ENCODE measurements at regions not wholly inside any gene's neighbourhood (a gene's known extent, or its start where the extent isn't known, plus 50 kb on each side); places are given as distances from the start of the nearest gene placed in this dataset.

- no peak for DNase-seq (ENCODE audit: low read depth, low spot score)
Measured at GRCh38 chr16:9679213-9679767, 502.9 kb downstream of the GRIN2A start.

GRCh38 chr16:9680019-9680655 is 502.1 kb downstream of the GRIN2A start:
- DNase-seq (ENCODE audit: low read depth, low spot score): no peak

GRCh38 chr16:9680968-9681367 is 501.3 kb downstream of the GRIN2A start:
- DNase-seq (ENCODE audit: low read depth, low spot score): no peak

- DNase-seq (ENCODE audit: low read depth, low spot score): no peak
Measured at GRCh38 chr16:9681508-9681907, 500.7 kb downstream of the GRIN2A start.

- no peak for DNase-seq (ENCODE audit: low read depth, low spot score)
Measured at GRCh38 chr16:9682320-9682719, 499.9 kb downstream of the GRIN2A start.

- no peak for DNase-seq (ENCODE audit: low read depth, low spot score)
Measured at GRCh38 chr16:9683677-9684076, 498.6 kb downstream of the GRIN2A start.

- no peak for DNase-seq (ENCODE audit: low read depth, low spot score)
Measured at GRCh38 chr16:9687737-9688319, 494.4 kb downstream of the GRIN2A start.

- no peak for DNase-seq (ENCODE audit: low read depth, low spot score)
Measured at GRCh38 chr16:9689597-9689996, 492.6 kb downstream of the GRIN2A start.

GRCh38 chr16:9695152-9695551 is 487.1 kb downstream of the GRIN2A start:
- no peak for DNase-seq (ENCODE audit: low read depth, low spot score)

Measured in iPS DF 19.7 (cell line).